Spleen (tissue), 7 donors: ENCODE measurements at regions not wholly inside any gene's neighbourhood (a gene's known extent, or its start where the extent isn't known, plus 50 kb on each side); places are given as distances from the start of the nearest gene placed in this dataset.

ENCODE experiments used
- CTCF ChIP-seq, 11 experiments: fragments of 200-600 bp in 7 of 11; fragments of 450-650 bp in 4 of 11; sonication (generic) in 4 of 11; IDR thresholded peaks in 8 of 11; conservative IDR thresholded peaks in 3 of 11; 1 replicate in 7 of 11; 2 replicates in 4 of 11; pipeline versions ENCODE4 v1.4.0 to v1.8.0; 2016 to 2021; ENCODE audit warnings: antibody characterized with exemption in 11 of 11, inconsistent platforms in 4 of 11, mild to moderate bottlenecking in 1 of 11
- POLR2A ChIP-seq, 3 donors: fragments of 450-650 bp; IDR thresholded peaks; one replicate each; pipeline ENCODE4 v1.5.1; 2017; ENCODE audit warnings: antibody characterized with exemption in 3 of 3, mild to moderate bottlenecking in 1 of 3
- donor health status: DM: no; HTN: no; CAD: no; lungs with moderate emphysema.
- donor health status: DM: no; HTN: no; CAD: no.
- donor health status: DM: no; HTN: no; CAD: no.

DNA sequence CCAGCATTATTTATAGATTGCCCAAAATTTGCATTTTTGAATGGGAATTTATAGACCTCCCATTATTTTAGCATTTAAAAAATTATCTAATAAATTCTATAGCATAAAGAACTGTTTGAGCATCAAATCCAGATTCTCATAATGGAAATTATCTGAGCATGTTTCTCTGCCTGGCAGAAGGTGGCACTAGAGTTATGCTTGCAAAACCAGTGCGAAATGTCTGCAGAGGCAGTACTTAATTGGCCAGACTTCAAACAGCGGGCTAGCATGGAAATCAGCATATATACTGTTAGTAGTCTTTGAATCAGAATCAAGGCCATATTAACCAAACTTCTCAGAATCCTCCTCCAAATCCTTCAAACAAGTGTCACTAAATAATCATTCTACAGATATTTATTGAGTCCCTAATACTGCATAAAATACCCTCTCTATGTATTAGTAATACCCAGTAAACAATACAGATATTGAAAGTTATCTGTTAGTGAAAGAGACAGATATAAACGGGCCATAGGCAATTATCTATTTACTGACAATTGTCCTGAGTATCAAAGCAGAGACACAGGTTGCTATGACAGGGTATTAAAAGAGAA lies 78.7 kb upstream of the DCLK2 start:
- no peak for TF ChIP-seq POLR2A (IDR thresholded peaks at IDR 0.05)
- TF ChIP-seq CTCF (IDR thresholded peaks at IDR 0.05 in 8 of 11, conservative IDR thresholded peaks at IDR 0.05 in 3 of 11), result peak in 8 of 11 experiments; percentile 29 to 56 (median 44)
